Activated T-cell treated with anti-CD3 and anti-CD28 coated beads for 4 hours (primary cell): ENCODE measurements at regions not wholly inside any gene's neighbourhood (a gene's known extent, or its start where the extent isn't known, plus 50 kb on each side); places are given as distances from the start of the nearest gene placed in this dataset.

ENCODE experiments used
- DNase-seq: peaks from one replicate; pipeline ENCODE4 v3.0.0-alpha.2; 2020

- no peak for DNase-seq
These were observed 193.2 kb upstream of the GHITM start for GRCh38 chr10:83945982-83946718.

DNA sequence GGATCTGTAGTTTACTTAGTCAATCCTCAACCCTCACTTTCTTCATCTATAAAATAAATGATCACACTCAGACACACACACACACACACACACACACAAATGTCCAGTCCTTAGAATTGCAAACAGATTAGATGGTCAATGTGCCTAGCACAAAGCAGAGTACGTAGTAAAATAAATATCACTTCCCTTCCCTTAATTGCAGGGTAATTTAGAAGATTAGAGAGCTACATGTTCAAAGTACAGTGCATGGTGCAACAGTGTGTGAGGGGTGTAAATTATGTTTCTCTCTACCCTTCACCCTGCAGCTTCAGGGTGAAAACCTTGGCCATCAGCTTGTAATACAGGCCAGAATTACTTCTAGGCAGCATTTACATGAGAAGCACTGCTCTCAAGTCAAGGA, 187.0 kb upstream of the GHITM start:
- no peak for DNase-seq

- no peak for DNase-seq
These were observed 185.7 kb upstream of the GHITM start for GRCh38 chr10:83953589-83953988.

DNA sequence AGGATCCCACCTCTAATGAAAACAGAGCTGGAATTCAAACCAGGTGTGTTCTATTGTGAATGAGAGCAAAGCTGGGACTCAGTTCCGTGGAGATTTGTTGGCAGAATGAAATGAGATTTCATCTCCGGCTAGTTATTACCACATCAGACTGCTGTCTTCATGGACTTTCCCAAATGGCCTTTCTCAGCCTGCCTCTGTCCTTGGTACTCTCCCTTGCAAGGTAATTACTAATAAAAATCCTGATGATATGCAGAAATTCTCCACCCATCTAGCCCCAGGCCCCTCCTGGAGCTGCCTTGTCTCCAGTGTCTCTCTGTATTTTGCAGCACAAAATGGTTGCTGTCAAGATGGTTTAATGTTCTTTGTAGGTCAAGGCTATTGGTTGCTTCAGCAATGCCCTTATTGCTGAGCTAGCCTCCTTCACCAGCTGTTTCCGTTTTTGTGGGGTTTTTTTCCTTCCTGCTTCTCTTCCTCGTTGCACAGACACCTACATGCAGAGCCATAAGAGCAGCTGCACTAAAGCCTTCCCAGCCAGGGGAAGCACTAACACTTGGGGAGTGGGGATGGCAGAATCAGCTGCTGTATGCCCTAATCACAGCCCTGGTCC, 185.0 kb upstream of the GHITM start:
- no peak for DNase-seq

- no peak for DNase-seq
These were observed 183.9 kb upstream of the GHITM start for GRCh38 chr10:83955406-83955805.

DNA sequence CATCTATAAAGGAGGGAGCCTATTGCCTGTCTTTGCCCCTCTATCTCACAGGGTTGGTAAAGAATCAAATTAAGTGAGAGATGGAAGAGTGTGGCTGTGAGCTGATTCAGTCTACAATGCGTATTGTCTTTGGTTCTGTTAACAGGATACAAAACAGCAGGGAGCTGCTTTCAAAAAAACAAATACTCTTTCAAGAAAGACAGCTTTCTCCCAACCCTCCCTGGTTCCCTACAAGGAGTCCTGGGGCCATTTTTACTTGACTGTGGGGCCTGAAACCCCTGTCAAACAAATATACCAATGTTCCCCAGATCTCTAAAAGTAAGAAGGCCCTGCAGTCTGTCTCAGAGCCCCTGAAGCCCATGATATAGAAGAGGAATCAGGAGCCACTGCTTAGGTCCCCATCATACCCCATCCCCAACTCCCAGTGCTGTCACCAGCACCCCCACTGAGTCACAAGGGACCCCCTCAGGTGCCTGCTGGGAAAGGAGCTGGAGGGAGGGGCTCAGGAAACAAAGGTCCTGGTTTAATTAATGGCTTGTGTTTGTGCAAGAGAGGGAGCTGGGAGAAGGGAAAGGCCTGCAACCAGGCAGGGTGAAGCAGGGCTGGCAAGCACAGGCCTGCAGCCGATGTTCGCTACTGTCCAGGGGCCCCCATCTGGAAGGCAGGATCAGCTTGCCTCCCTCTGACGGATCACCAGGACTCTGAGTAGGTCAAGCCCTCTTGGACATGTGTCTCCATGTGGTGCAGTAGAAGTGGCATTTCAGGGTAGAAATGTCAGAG, 182.0 kb upstream of the GHITM start:
- no peak for DNase-seq

DNA sequence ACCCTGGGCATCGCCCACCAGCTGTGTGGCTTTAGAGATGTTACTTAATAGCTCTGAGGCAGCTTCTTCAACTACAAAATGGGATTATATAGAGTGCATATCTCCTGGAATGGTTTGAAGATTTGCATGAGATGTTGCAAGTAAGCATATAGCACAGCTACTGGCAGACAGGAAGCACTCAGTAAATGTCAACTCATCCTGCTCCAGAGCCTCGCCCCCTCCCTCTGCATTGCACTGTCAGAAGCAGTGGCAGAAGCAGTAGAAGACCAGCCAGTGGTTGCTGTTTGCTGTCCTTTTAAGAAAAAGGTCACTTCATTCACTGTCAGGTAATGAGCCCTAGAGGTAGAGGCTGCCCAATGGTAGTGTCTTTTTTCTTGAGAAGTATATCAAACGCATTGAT, 180.0 kb upstream of the GHITM start:
- no peak for DNase-seq

- DNase-seq: no peak
These were observed 179.2 kb upstream of the GHITM start for GRCh38 chr10:83960125-83960524.

DNA sequence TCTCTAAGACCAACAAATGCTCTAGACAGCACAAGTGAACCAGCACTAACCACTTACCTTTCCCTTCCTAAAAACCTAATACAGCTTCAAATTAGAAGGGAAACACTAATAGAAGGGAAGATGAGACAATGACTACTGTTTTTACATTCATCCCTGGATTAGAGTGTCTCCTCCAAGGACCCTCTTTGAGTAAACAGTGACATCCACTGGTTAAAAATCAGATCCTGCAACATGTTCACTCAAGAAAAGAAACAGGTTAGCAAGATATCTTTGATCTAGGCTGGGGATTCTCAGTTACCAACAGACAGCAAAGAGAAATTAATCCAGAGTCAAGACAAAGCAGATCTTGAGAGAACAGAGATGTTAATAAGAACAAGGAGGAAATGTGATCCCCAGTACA, 177.7 kb upstream of the GHITM start:
- DNase-seq: no peak

- DNase-seq: no peak
These were observed 175.9 kb upstream of the GHITM start for GRCh38 chr10:83963446-83963845.

- no peak for DNase-seq
These were observed 173.8 kb upstream of the GHITM start for GRCh38 chr10:83965473-83965872.

DNA sequence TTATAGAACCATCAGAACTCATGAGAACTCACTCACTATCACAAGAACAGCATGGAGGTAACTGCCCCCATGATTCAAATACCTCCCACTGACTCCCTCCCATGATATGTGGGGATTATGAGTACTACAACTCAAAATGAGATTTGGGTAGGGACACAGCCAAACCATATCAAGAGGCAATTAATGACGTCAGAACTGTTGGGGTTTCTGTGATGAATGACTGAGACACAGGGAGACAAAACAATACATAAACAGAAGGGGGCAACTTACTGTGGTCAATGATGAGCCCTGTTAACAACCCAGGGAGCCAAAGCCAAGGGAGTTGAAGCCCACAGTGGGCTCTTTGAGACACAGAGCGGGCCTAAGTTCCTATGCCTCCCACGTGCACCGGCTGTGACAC, 171.3 kb upstream of the GHITM start:
- DNase-seq: no peak

- no peak for DNase-seq
These were observed 160.5 kb upstream of the GHITM start for GRCh38 chr10:83978681-83979383.

- no peak for DNase-seq
These were observed 156.5 kb upstream of the GHITM start for GRCh38 chr10:83982812-83983211.

DNA sequence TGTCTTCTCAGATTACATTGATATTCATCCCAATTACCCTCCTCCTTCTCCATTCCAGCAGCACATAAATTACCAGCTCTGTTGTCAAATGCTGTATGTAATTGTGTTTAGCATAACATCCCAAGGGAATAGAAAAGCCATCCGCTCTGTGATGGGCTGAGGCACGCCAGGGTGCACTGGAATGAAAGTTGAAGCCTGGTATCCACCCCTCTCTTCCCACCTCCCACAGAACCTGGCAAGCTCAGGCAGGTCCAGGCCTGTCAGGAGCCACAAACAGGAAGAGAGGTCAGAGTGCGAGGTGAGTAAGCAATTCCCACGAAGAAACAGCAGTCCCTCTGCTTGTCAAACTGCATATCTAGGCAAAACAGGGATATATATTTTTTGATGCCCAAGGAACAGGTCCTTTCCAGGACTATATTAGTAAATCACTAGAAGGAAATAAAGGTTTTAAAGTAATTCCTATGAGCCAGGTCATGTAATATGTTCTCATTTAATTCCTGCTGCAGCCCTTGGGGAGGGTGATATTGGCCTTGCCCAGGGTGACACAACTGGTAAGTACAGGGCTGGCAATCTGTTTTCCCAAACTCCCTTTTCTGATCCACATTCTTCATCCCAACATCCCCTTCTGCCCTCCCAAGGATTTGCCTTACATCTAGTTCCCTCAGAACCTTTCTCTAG, 155.6 kb upstream of the GHITM start:
- no peak for DNase-seq

DNA sequence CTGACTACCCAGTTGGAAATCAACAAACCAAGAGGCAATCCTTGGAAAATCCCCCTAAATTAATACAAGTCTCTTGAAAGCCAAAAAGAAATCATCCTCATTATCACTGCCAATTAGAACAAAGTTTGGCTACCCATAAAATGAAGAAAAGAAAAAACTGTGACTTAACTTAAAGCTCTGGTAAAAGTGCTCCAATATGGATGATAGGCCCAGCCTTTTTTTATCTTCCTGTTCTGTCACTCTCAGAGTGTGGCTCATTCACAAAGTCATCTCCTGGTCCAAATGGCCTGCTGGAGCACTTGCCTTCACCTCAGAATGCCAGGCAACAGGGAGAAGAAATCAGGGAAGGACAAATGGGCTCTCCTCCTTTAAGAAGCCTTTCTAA, 155.1 kb upstream of the GHITM start:
- DNase-seq: no peak

DNA sequence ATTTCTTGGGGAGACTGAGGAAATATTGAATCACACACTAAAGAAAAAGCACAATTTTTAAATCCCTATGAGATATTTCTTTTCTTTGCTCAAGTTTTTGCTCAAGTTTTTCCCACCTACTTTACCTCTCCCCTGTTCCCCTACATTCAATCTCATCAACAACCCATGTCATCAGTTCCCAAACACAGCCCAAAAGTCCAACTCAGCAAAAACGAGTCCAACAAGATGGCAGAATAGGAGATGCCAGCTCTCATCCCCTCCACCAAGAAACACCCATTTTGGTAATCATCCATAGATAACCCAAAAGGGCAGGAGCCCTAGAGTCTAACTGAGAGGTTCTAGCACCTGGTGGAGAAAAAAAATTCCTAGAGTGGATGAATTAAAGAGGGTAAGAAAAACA, 152.5 kb upstream of the GHITM start:
- DNase-seq: no peak

DNA sequence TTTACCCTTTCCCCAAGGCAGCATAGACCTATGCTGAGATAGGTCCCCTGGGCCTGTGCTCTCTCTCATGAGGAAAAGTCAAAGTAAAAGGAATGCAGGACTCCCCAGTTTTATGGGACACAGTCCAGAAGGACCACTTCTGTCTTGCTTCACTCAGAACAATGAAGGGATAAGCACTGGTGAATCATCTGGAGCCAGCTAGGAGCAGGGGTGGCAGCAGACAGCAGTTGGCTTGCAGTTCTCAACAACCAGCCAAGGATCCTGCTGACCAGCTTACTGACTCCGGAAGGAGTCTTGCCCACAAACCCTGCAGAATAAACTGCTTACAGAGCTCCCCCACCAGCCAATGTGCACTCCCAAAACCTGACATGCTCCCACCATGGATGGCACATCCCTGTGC, 152.1 kb upstream of the GHITM start:
- DNase-seq: no peak

GRCh38 chr10:83988435-83988834, 150.9 kb upstream of the GHITM start:
- no peak for DNase-seq

- no peak for DNase-seq
These were observed 149.2 kb upstream of the GHITM start for GRCh38 chr10:83990126-83990525.

- no peak for DNase-seq
These were observed 147.1 kb upstream of the GHITM start for GRCh38 chr10:83991986-83992753.

- DNase-seq: no peak
These were observed 145.0 kb upstream of the GHITM start for GRCh38 chr10:83994325-83994724.
